Naive B cell (primary cell): ENCODE measurements at regions not wholly inside any gene's neighbourhood (a gene's known extent, or its start where the extent isn't known, plus 50 kb on each side); places are given as distances from the start of the nearest gene placed in this dataset.
"Not testable (repeated sequence)": the region's sequence is repeated elsewhere in the genome, so short reads cannot be mapped to it uniquely, and the experiment has no call there.

Experiments used
- ATAC-seq, 2 donors: fragments of 150-1000 bp; cut with Tn5 transposase; 2 replicates each; pipeline ENCODE4 v1.10.0; 2021; ENCODE audit warnings: low read depth in 2 of 2, mild to moderate bottlenecking in 2 of 2, moderate library complexity in 2 of 2
- DNase-seq: peaks from one replicate; pipeline ENCODE4 v3.0.0; 2022
- H3K27ac Mint-ChIP-seq, 6 donors: one replicate each; pipeline ENCODE4 v1.8.0; 2020 to 2022; ENCODE audit warnings: mild to moderate bottlenecking in 6 of 6, mixed read lengths in 6 of 6, moderate library complexity in 5 of 6, inconsistent platforms in 2 of 6
- H3K27me3 Mint-ChIP-seq, 3 donors: one replicate each; pipeline ENCODE4 v1.8.0; 2021 to 2022; ENCODE audit warnings: mixed read lengths in 3 of 3, mild to moderate bottlenecking in 1 of 3
- H3K36me3 Mint-ChIP-seq, 2 donors: one replicate each; pipeline ENCODE4 v1.8.0; 2020 to 2022; ENCODE audit warnings: mixed read lengths in 2 of 2, inconsistent platforms in 1 of 2, mild to moderate bottlenecking in 1 of 2
- H3K4me1 Mint-ChIP-seq, 3 donors: one replicate each; pipeline ENCODE4 v1.8.0; 2020 to 2022; ENCODE audit warnings: mixed read lengths in 3 of 3, inconsistent platforms in 1 of 3, mild to moderate bottlenecking in 1 of 3, moderate library complexity in 1 of 3
- H3K4me3 Mint-ChIP-seq, 8 donors: one replicate each; pipeline ENCODE4 v1.8.0; 2020 to 2022; ENCODE audit warnings: mild to moderate bottlenecking in 8 of 8, mixed read lengths in 8 of 8, moderate library complexity in 8 of 8, inconsistent platforms in 2 of 8
- H3K9me3 Mint-ChIP-seq, 7 donors: one replicate each; pipeline ENCODE4 v1.8.0; 2020 to 2022; ENCODE audit warnings: mixed read lengths in 7 of 7, mild to moderate bottlenecking in 5 of 7, inconsistent platforms in 2 of 7, moderate library complexity in 1 of 7

GRCh38 chr1:67537667-67538018, 107.4 kb upstream of the SERBP1 start:
- Mint-ChIP-seq H3K4me1 (no peaks in the 10 kb centered on the region), H3K27ac (no peak overlapping the region), H3K9me3 (no peaks in the 10 kb centered on the region), H3K27me3 (peaks cover 0 to 13% (median 9%) of the 10 kb centered on the region in 3 donors), H3K36me3 (no peaks in the 10 kb centered on the region), H3K4me3 (no peak overlapping the region)
- ATAC-seq: no peak
- no peak for DNase-seq

- no peak overlapping the region for H3K27ac Mint-ChIP-seq
- H3K27me3 Mint-ChIP-seq: peaks cover 0 to 13% (median 9%) of the 10 kb centered on the region in 3 donors
- DNase-seq (no peak), ATAC-seq (no peak)
- no peak overlapping the region for H3K4me3 Mint-ChIP-seq
- H3K9me3 Mint-ChIP-seq: no peaks in the 10 kb centered on the region
- H3K4me1 Mint-ChIP-seq: no peaks in the 10 kb centered on the region
- no peaks in the 10 kb centered on the region for H3K36me3 Mint-ChIP-seq
Observed at GRCh38 chr1:67540025-67540732, 110.0 kb upstream of the SERBP1 start.

- Mint-ChIP-seq H3K4me3 (no peak overlapping the region), H3K27ac (no peak overlapping the region), H3K9me3 (no peaks in the 10 kb centered on the region), H3K4me1 (no peaks in the 10 kb centered on the region), H3K27me3 (peaks cover 0 to 10% (median 9%) of the 10 kb centered on the region in 3 donors), H3K36me3 (no peaks in the 10 kb centered on the region)
- ATAC-seq: no peak
- no peak for DNase-seq
Observed at GRCh38 chr1:67540733-67541125, 110.5 kb upstream of the SERBP1 start.

- Mint-ChIP-seq H3K27ac (no peak overlapping the region), H3K27me3 (peaks cover 4 to 9% (median 5%) of the 10 kb centered on the region in 3 donors), H3K36me3 (no peaks in the 10 kb centered on the region), H3K9me3 (peaks cover 0 to 1% (median 0%) of the 10 kb centered on the region in 7 donors), H3K4me3 (no peak overlapping the region), H3K4me1 (no peaks in the 10 kb centered on the region)
- DNase-seq (no peak), ATAC-seq (no peak)
Observed at GRCh38 chr1:67542747-67543146, 112.5 kb upstream of the SERBP1 start.

DNA sequence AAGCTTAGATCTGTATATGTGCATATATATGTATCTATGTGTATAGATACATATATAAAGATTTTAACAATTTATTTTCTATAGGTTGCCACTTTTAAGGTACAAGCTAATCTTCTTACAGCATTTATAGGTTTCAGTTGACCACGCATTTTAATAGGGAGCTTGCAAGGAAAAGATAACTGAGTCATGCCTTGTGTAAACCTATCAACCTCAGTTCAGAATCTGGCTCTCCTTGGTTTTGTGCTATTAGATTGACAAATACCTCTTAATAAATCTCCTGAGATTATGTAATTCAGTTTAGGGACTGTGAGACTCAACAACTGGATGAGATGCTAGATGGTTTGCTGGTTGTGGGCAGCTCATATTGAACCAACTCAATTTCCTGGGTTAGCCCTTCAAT, 114.7 kb upstream of the SERBP1 start:
- ATAC-seq (no peak), DNase-seq (no peak)
- peaks cover 0 to 10% (median 4%) of the 10 kb centered on the region in 3 donors for H3K27me3 Mint-ChIP-seq
- no peaks in the 10 kb centered on the region for H3K36me3 Mint-ChIP-seq
- no peak overlapping the region for H3K27ac Mint-ChIP-seq
- H3K4me3 Mint-ChIP-seq: no peak overlapping the region
- no peaks in the 10 kb centered on the region for H3K4me1 Mint-ChIP-seq
- peaks cover 0 to 1% (median 0%) of the 10 kb centered on the region in 7 donors for H3K9me3 Mint-ChIP-seq

GRCh38 chr1:67545364-67545763, 115.2 kb upstream of the SERBP1 start:
- DNase-seq (no peak), ATAC-seq (no peak)
- Mint-ChIP-seq H3K27me3 (peaks cover 0 to 10% (median under 1%) of the 10 kb centered on the region in 3 donors), H3K36me3 (no peaks in the 10 kb centered on the region), H3K27ac (no peak overlapping the region), H3K9me3 (peaks cover 0 to 1% (median 0%) of the 10 kb centered on the region in 7 donors), H3K4me3 (no peak overlapping the region), H3K4me1 (no peaks in the 10 kb centered on the region)

- peaks cover 0 to 4% (median 0%) of the 10 kb centered on the region in 7 donors for H3K9me3 Mint-ChIP-seq
- no peaks in the 10 kb centered on the region for H3K4me1 Mint-ChIP-seq
- H3K36me3 Mint-ChIP-seq: no peaks in the 10 kb centered on the region
- no peak overlapping the region for H3K4me3 Mint-ChIP-seq
- DNase-seq: no peak
- no peak overlapping the region for H3K27ac Mint-ChIP-seq
- H3K27me3 Mint-ChIP-seq: peaks cover 2 to 17% (median 11%) of the 10 kb centered on the region in 3 donors
- no peak for ATAC-seq
Observed at GRCh38 chr1:67551375-67551774, 121.2 kb upstream of the SERBP1 start.

DNA sequence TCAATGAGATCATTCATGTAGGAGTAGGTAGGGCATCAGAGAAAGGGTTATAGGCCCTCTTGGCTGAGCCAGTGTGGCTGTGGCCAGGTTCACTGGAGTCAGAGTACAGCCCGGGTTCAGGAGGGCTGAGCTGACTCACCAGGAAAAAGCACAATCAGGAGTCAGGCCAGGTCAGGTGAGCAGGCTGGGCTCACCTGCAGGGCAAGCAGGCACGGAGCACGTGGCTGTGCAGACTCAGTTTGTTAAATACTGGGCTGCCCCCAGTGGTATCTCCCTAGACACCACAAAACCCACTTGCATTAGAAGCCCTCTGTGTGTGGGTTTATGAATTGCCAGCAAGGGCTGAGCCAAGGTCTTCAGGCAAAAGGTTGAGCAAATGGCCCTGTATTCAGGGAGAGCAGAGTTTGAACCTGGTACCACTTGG, 122.1 kb upstream of the SERBP1 start:
- Mint-ChIP-seq H3K36me3 (no peaks in the 10 kb centered on the region), H3K27ac (no peak overlapping the region), H3K27me3 (peaks cover 5 to 20% (median 12%) of the 10 kb centered on the region in 3 donors), H3K4me1 (no peaks in the 10 kb centered on the region), H3K9me3 (peaks cover 0 to 4% (median 0%) of the 10 kb centered on the region in 7 donors), H3K4me3 (no peak overlapping the region)
- no peak for DNase-seq
- ATAC-seq: no peak

GRCh38 chr1:67554204-67554603, 124.0 kb upstream of the SERBP1 start:
- H3K4me3 Mint-ChIP-seq, DNase-seq, H3K9me3 Mint-ChIP-seq, ATAC-seq, H3K36me3 Mint-ChIP-seq, H3K4me1 Mint-ChIP-seq: not testable (repeated sequence)
- Mint-ChIP-seq H3K27me3 (peaks cover 9 to 28% (median 25%) of the 10 kb centered on the region in 3 donors), H3K27ac (peak overlapping the region in 1 of 6 donors; percentile 25)

GRCh38 chr1:67555461-67556296, 125.5 kb upstream of the SERBP1 start:
- no peaks in the 10 kb centered on the region for H3K36me3 Mint-ChIP-seq
- peaks cover 0 to 4% (median 0%) of the 10 kb centered on the region in 7 donors for H3K9me3 Mint-ChIP-seq
- DNase-seq (no peak), ATAC-seq (no peak)
- peaks cover 9 to 25% (median 24%) of the 10 kb centered on the region in 3 donors for H3K27me3 Mint-ChIP-seq
- H3K27ac Mint-ChIP-seq: no peak overlapping the region
- no peaks in the 10 kb centered on the region for H3K4me1 Mint-ChIP-seq
- no peak overlapping the region for H3K4me3 Mint-ChIP-seq

DNA sequence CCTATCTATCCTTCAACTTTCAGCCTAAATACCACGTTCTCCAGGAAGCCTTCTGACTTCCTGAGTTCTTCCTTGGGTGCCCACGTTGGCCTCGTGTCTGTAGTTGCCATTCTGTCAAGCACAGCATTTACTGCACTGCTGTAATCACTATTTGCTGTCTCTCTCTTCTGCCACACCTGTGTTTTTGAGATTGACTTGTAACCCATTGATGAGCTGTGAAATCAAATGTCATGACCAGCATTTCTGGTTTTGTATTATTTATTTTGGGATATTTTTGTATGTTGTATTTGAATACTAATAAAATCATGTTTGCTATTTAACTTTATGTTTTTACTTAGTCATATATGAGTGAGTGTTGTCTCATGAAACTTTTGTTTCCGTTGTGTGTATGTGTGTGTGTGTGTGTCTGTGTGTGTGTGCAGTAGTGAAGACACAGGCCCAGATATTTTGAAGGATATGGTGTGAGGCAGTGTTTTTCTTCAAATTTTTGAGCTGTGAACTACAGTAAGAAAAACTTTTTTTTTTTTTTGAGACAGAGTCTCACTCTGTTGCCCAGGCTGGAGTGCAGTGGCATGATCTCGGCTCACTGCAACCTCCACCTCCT, 126.2 kb upstream of the SERBP1 start:
- Mint-ChIP-seq H3K36me3 (no peaks in the 10 kb centered on the region), H3K27ac (no peak overlapping the region), H3K4me1 (no peaks in the 10 kb centered on the region), H3K4me3 (no peak overlapping the region), H3K27me3 (peaks cover 9 to 24% (median 24%) of the 10 kb centered on the region in 3 donors), H3K9me3 (peaks cover 0 to 3% (median 0%) of the 10 kb centered on the region in 7 donors)
- DNase-seq: no peak
- ATAC-seq: no peak

- Mint-ChIP-seq H3K36me3 (no peaks in the 10 kb centered on the region), H3K4me1 (no peaks in the 10 kb centered on the region), H3K9me3 (no peaks in the 10 kb centered on the region), H3K4me3 (no peak overlapping the region), H3K27ac (no peak overlapping the region), H3K27me3 (peaks cover 9 to 19% (median 14%) of the 10 kb centered on the region in 3 donors)
- DNase-seq (no peak), ATAC-seq (no peak)
Observed at GRCh38 chr1:67557696-67558448, 127.1 kb upstream of the GADD45A start.
